ENCODE measurements at regions not wholly inside any gene's neighbourhood (a gene's known extent, or its start where the extent isn't known, plus 50 kb on each side); places are given as distances from the start of the nearest gene placed in this dataset.
"Not testable (repeated sequence)": the region's sequence is repeated elsewhere in the genome, so short reads cannot be mapped to it uniquely, and the experiment has no call there.

- no peaks in the 10 kb centered on the region for H3K27me3 Mint-ChIP-seq
- no peaks in the 10 kb centered on the region for H3K36me3 Mint-ChIP-seq (ENCODE audit: insufficient read depth)
- no peak for TF ChIP-seq CTCF (IDR thresholded peaks at IDR 0.05; ENCODE audit: unreplicated experiment)
- no peak for DNase-seq (ENCODE audit: low spot score, unreplicated experiment)
- peaks cover 4% of the 10 kb centered on the region for H3K9me3 Mint-ChIP-seq (ENCODE audit: low read depth)
- no peak overlapping the region for H3K27ac Mint-ChIP-seq
- H3K4me3 Mint-ChIP-seq (ENCODE audit: low read depth), result no peak overlapping the region
- no peaks in the 10 kb centered on the region for H3K4me1 Mint-ChIP-seq (ENCODE audit: low read depth)
Measured at GRCh38 chr6:74720923-74721322, 484.9 kb downstream of the COL12A1 start.

GRCh38 chr6:74717591-74717990, 488.3 kb downstream of the COL12A1 start:
- H3K27me3 Mint-ChIP-seq, result no peaks in the 10 kb centered on the region
- H3K4me3 Mint-ChIP-seq (ENCODE audit: low read depth), result no peak overlapping the region
- no peaks in the 10 kb centered on the region for H3K36me3 Mint-ChIP-seq (ENCODE audit: insufficient read depth)
- DNase-seq (ENCODE audit: low spot score, unreplicated experiment), result no peak
- peaks cover 4% of the 10 kb centered on the region for H3K9me3 Mint-ChIP-seq (ENCODE audit: low read depth)
- H3K4me1 Mint-ChIP-seq (ENCODE audit: low read depth), result no peaks in the 10 kb centered on the region
- no peak overlapping the region for H3K27ac Mint-ChIP-seq
- TF ChIP-seq CTCF (IDR thresholded peaks at IDR 0.05; ENCODE audit: unreplicated experiment), result no peak

DNA sequence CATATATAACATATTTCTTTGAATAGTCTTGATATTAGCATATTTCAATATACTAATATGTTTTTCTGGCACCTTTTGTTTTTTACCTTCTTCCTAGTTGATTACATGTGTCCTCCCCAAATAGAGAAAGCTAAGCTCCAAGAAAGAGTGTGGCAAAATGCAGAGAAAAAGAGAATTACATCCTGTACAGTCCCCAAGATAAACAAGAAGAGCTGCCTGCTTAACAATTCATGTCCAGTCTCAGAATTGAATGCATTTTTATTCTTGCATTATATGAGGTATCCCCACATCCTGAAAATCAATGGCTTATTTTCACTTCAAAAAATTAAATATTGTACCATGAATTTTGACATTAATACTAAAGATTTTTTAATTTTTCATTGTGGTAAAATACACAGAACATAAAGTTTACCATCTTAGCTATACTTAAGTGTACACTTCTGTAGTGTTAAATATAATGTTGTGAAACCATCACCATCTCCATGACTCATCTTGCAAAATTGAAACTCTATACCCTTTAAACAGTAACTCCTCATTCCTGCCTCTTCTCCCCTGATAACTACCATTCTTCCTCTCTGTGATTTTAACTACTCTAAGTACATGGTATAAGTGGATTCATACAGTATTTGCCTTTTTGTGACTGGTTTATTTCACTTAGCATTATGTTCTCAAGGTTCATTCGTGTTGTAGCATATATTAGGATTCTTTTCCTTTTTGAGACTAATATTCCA, 490.3 kb downstream of the COL12A1 start:
- no peak for TF ChIP-seq CTCF (IDR thresholded peaks at IDR 0.05; ENCODE audit: unreplicated experiment)
- Mint-ChIP-seq H3K9me3 (ENCODE audit: low read depth) (peaks cover 4% of the 10 kb centered on the region), H3K27ac (no peak overlapping the region), H3K36me3 (ENCODE audit: insufficient read depth) (no peaks in the 10 kb centered on the region), H3K4me1 (ENCODE audit: low read depth) (no peaks in the 10 kb centered on the region), H3K27me3 (no peaks in the 10 kb centered on the region), H3K4me3 (ENCODE audit: low read depth) (no peak overlapping the region)
- no peak for DNase-seq (ENCODE audit: low spot score, unreplicated experiment)

DNA sequence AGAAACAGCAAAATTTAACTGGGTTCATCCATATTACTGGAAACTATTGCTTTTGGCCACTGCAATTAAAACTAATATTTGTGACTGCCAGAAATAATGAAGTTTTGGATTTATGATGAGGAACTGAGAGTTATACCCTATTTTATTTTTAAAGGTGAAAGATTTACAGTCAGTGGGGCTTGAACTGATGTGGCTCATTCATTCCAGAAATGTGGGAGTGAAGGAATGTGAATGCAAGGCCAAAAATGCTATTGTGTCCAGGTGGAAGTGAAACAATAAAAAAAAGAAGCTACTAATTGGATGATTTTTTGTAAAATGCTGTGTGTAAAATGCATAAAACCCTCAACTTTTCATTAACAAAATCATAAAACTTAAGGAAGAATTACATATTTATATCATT, 491.9 kb downstream of the COL12A1 start:
- Mint-ChIP-seq H3K27me3 (no peaks in the 10 kb centered on the region), H3K4me1 (ENCODE audit: low read depth) (no peaks in the 10 kb centered on the region), H3K27ac (no peak overlapping the region), H3K4me3 (ENCODE audit: low read depth) (no peak overlapping the region), H3K9me3 (ENCODE audit: low read depth) (peaks cover 1% of the 10 kb centered on the region), H3K36me3 (ENCODE audit: insufficient read depth) (no peaks in the 10 kb centered on the region)
- DNase-seq (ENCODE audit: low spot score, unreplicated experiment), result no peak
- TF ChIP-seq CTCF (IDR thresholded peaks at IDR 0.05; ENCODE audit: unreplicated experiment), result no peak

DNA sequence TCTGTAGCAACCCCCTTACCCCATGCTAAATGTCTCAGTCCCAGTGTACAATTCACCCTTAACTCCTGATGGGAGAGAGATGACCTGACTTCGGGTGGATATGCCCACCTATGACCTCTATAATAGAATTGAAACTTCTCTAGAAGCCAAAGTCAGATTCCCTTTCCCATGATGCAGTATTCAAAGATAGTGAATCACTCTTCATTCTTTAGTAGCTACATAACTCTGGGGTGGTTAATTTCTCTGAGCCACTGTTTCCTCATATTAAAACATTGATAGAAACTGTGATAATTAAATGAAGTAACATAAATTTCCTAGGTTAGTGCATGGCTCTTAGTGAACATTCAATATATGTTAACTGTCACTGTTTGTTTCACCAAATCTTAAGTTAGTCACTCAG, 500.4 kb downstream of the COL12A1 start:
- H3K27me3 Mint-ChIP-seq, result no peaks in the 10 kb centered on the region
- H3K27ac Mint-ChIP-seq, result no peak overlapping the region
- H3K36me3 Mint-ChIP-seq (ENCODE audit: insufficient read depth), result no peaks in the 10 kb centered on the region
- no peaks in the 10 kb centered on the region for H3K9me3 Mint-ChIP-seq (ENCODE audit: low read depth)
- no peak for DNase-seq (ENCODE audit: low spot score, unreplicated experiment)
- TF ChIP-seq CTCF (IDR thresholded peaks at IDR 0.05; ENCODE audit: unreplicated experiment), result no peak
- H3K4me3 Mint-ChIP-seq (ENCODE audit: low read depth), result no peak overlapping the region
- H3K4me1 Mint-ChIP-seq (ENCODE audit: low read depth), result peaks cover 4% of the 10 kb centered on the region

DNA sequence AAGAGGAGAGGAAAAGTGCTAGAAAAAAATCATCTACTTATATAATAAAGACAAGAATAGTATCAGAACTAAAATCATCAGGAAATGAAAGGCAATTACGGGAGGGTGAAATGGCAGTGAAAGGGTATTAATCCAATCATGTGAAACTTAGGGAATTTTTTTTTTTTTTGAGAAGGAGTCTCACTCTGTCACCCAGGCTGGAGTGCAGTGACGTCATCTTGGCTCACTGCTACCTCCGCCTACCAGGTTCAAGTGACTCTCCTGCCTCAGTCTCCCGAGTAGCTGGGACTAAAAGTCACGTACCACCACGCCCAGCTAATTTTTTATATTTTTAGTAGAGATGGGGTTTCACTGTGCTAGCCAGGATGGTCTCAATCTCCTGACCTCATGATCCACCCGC, 501.3 kb downstream of the COL12A1 start:
- not testable (repeated sequence) for DNase-seq (ENCODE audit: low spot score, unreplicated experiment); H3K27ac Mint-ChIP-seq; H3K27me3 Mint-ChIP-seq; H3K36me3 Mint-ChIP-seq (ENCODE audit: insufficient read depth); H3K4me1 Mint-ChIP-seq (ENCODE audit: low read depth); H3K4me3 Mint-ChIP-seq (ENCODE audit: low read depth); H3K9me3 Mint-ChIP-seq (ENCODE audit: low read depth)
